Endothelial cell (in vitro differentiated cells): ENCODE measurements at regions not wholly inside any gene's neighbourhood (a gene's known extent, or its start where the extent isn't known, plus 50 kb on each side); places are given as distances from the start of the nearest gene placed in this dataset.

ENCODE experiments used
- DNase-seq: peaks from one replicate; pipeline ENCODE4 v3.0.0; 2021; ENCODE audit warnings: low spot score
- H3K27ac Mint-ChIP-seq: one replicate; pipeline ENCODE4 v1.8.0; 2021; ENCODE audit warnings: mixed read lengths, inconsistent platforms; ENCODE audit not compliant: unreplicated experiment
- H3K27me3 Mint-ChIP-seq: one replicate; pipeline ENCODE4 v1.8.0; 2021; ENCODE audit warnings: mild to moderate bottlenecking, moderate library complexity, mixed read lengths, inconsistent platforms; ENCODE audit not compliant: unreplicated experiment
- H3K36me3 Mint-ChIP-seq: one replicate; pipeline ENCODE4 v1.8.0; 2021; ENCODE audit warnings: mild to moderate bottlenecking, low read depth, mixed read lengths, inconsistent platforms; ENCODE audit not compliant: unreplicated experiment
- H3K4me1 Mint-ChIP-seq: one replicate; pipeline ENCODE4 v1.8.0; 2021; ENCODE audit warnings: mild to moderate bottlenecking, mixed read lengths, inconsistent platforms; ENCODE audit not compliant: unreplicated experiment
- H3K4me3 Mint-ChIP-seq: one replicate; pipeline ENCODE4 v1.8.0; 2021; ENCODE audit warnings: mild to moderate bottlenecking, mixed read lengths, inconsistent platforms; ENCODE audit not compliant: unreplicated experiment
- H3K9me3 Mint-ChIP-seq: one replicate; pipeline ENCODE4 v1.8.0; 2021; ENCODE audit warnings: mixed read lengths, inconsistent platforms; ENCODE audit not compliant: unreplicated experiment
- TF ChIP-seq, protein P1 (sequence below): fragments of 200-600 bp; sonication (generic); IDR thresholded peaks from one replicate; pipeline ENCODE4 v1.5.0; 2021; ENCODE audit warnings: antibody characterized with exemption; ENCODE audit not compliant: unreplicated experiment

DNA sequence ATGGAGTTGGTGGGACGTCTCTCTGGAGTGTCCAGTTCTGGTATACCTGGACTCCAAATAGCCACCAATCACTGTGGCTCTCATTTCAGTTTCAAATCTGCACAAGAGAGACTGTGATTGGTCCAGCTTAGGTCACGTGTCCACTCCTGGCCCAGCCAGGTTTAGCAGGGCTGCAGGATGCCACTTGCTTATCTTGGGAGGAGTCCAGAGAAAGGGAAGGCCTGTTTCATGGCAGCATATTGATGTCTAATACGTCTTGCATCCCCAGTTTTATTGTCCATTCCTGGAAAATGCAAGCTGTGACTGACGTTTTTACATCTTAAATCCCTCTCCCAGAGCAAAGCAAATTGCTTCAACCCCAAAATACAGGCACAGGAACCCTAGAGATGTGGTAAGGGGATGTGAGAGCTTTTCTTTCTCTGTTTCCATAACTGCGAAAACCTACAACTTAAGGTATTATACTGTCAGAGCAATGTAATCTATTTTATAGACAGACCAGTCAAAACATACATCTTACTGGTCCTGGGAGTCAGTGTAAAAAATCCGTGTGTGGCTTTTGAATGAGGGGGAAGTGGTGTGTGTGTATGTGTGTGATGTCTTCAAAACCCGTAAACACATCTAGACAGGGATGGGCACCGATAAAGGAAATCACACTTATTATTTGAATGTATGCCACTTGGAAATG is 274.4 kb downstream of the TLE3 start:
- no peak overlapping the region for H3K27ac Mint-ChIP-seq
- TF ChIP-seq, protein P1, sequence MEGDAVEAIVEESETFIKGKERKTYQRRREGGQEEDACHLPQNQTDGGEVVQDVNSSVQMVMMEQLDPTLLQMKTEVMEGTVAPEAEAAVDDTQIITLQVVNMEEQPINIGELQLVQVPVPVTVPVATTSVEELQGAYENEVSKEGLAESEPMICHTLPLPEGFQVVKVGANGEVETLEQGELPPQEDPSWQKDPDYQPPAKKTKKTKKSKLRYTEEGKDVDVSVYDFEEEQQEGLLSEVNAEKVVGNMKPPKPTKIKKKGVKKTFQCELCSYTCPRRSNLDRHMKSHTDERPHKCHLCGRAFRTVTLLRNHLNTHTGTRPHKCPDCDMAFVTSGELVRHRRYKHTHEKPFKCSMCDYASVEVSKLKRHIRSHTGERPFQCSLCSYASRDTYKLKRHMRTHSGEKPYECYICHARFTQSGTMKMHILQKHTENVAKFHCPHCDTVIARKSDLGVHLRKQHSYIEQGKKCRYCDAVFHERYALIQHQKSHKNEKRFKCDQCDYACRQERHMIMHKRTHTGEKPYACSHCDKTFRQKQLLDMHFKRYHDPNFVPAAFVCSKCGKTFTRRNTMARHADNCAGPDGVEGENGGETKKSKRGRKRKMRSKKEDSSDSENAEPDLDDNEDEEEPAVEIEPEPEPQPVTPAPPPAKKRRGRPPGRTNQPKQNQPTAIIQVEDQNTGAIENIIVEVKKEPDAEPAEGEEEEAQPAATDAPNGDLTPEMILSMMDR, result no peak
- no peaks in the 10 kb centered on the region for H3K36me3 Mint-ChIP-seq
- H3K4me3 Mint-ChIP-seq, result no peak overlapping the region
- DNase-seq, result no peak
- peaks cover 3% of the 10 kb centered on the region for H3K4me1 Mint-ChIP-seq
- peaks cover 5% of the 10 kb centered on the region for H3K27me3 Mint-ChIP-seq
- no peaks in the 10 kb centered on the region for H3K9me3 Mint-ChIP-seq

DNA sequence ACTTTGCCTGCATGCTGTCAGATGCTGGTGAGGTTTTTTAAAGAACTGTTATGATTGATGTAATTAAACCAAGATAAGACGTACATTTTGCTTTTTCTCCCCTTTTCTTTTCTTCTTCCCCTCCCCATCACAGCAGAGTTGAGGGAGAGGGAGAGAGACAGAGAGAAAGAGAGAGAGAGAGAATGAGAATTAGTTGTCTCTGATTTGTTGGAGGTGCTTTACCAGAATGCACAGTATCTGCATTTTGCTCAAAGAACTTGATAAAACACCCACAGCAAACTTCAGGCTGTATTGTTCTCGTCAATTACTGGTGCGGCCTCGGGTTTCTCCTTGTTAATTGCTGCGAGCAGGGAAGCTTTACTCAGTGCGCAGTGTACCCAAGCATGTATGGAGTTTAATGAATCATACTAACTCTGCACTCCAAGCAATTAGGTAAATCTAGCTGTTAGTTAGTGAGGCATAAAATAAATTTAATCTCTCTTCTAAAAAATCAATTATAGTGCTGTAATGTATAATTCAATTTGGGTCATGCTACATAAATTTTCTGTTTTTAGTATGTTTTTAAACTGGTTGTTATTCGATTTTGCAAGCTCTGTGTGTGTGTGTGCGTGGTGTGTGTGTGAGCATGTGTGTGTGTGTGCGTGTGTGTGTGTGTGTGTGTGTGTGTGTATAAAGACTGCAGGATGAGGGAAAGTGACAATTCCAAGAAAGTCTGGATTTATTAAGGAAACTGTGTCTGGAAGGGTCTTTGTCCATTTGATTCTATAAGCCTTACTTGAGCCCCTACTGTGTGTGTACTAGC is 273.4 kb downstream of the TLE3 start:
- Mint-ChIP-seq H3K36me3 (no peaks in the 10 kb centered on the region), H3K9me3 (no peaks in the 10 kb centered on the region), H3K4me1 (peaks cover 3% of the 10 kb centered on the region), H3K27ac (no peak overlapping the region), H3K27me3 (peaks cover 5% of the 10 kb centered on the region), H3K4me3 (no peak overlapping the region)
- no peak for DNase-seq
- TF ChIP-seq, protein P1, result no peak

DNA sequence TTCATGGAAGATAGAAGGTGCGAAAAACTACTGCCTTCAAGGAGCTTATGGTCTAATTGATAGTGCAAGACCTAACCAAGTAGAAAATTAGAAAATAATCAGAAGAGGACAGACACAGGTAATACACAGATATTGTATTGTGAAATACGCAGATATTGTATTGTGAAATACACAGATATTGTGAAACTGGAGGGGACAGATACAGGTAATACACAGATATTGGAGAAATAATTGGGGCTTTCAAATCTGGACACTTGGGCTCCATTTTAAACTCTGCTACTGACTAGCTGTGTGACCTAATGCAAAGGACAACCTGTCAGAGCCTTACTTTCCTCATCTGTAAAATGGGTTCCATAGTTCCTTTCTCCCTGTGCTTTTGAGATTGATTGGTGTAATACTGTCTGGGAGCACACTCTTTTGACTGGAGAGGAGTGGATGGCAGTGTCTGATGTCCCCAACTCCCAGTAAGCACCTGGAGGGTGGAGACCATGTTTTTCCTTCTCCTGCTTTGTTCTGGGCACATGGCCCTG is 272.8 kb downstream of the TLE3 start:
- H3K9me3 Mint-ChIP-seq, result no peaks in the 10 kb centered on the region
- no peak overlapping the region for H3K4me3 Mint-ChIP-seq
- TF ChIP-seq, protein P1, result no peak
- no peak for DNase-seq
- H3K27ac Mint-ChIP-seq, result no peak overlapping the region
- H3K27me3 Mint-ChIP-seq, result peaks cover 5% of the 10 kb centered on the region
- H3K36me3 Mint-ChIP-seq, result no peaks in the 10 kb centered on the region
- H3K4me1 Mint-ChIP-seq, result peaks cover 3% of the 10 kb centered on the region

DNA sequence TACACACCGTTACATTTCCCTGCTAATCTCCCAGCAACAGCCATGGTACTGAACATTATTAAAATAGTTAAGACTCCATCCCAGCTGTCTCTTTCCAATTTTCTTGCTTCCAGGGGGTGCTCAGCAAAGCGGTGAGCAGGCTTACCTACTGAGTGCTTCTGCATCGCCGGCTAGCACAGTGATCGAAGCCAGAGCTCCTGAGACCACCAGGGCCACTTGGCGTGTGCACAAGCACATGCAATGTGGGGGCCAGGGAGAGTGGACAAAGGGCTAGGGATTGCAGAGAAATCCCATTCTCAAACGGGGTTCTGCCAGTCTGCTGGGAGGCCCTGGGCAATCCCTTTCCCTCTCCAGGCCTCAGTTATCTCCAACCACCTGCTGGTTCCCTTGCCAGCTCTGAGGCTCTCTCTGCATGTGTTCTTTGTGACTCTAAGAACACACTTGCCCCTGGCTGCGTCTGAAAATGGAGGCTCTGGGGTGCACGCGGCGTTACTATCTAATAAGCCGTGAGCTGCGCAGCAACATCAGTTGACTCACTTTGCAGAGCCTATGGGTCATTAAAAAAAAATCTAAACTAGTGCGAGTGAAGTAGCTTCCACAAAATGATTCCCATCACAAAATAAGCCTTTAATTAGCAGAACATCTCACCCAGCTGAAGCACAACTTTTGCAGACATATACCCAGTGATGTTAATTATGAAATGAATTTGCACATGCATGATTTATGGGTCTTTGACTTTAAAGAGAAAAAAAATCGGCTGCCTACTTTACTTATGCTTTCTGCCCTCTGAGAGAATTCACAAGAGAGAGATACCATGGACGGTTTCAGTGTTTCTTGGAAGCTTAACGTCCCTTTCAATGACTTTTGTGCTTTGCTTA is 271.5 kb downstream of the TLE3 start:
- peaks cover 3% of the 10 kb centered on the region for H3K4me1 Mint-ChIP-seq
- no peak overlapping the region for H3K27ac Mint-ChIP-seq
- no peaks in the 10 kb centered on the region for H3K36me3 Mint-ChIP-seq
- DNase-seq, result no peak
- TF ChIP-seq, protein P1, result no peak
- H3K4me3 Mint-ChIP-seq, result no peak overlapping the region
- H3K9me3 Mint-ChIP-seq, result no peaks in the 10 kb centered on the region
- peaks cover 3% of the 10 kb centered on the region for H3K27me3 Mint-ChIP-seq
